ENCODE measurements at regions not wholly inside any gene's neighbourhood (a gene's known extent, or its start where the extent isn't known, plus 50 kb on each side); places are given as distances from the start of the nearest gene placed in this dataset.
"Not testable (repeated sequence)": the region's sequence is repeated elsewhere in the genome, so short reads cannot be mapped to it uniquely, and the experiment has no call there.

DNA sequence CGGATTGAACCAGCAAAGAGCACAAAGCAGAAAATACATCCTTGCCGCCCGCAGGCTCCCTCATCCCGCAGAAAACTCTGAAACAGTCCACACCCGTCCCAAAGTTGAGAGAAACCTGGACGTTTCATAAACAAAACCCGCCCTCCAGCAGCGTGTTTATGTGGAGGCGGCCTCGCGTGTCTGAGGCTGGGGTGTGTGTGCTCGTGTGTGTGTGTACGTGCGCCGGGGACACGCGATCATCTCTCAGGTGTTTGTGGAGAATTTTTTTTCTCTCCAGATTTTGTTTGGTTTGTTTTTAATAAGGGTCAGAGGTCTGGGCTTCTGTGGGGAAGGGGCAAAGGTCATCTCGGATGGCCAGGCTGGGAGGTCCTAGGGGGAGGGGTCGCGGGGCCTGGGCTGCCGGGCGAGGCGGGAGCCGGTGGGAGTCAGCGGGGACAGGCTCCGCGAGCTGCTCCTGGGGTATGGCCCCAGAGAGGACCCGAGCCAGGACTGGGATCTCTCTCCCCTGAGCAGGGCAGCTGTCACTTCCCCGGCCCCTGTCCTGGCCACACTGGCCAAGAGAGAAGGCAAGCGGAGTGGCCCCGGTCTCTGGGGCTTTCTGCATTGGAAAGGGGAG lies 206.4 kb downstream of the C9orf50 start:
- H3K36me3 Mint-ChIP-seq, result no peaks in the 10 kb centered on the region
- peak in 1 of 2 donors; percentile 80 for DNase-seq
- peaks cover 6 to 9% of the 10 kb centered on the region in 2 donors for H3K9me3 Mint-ChIP-seq
- H3K4me3 Mint-ChIP-seq, result peak overlapping the region; percentile 80
- H3K4me3 ChIP-seq (ENCODE audit: low read length), result peak overlapping the region; percentile 71
- H3K4me1 Mint-ChIP-seq, result peaks cover 17 to 50% of the 10 kb centered on the region in 2 donors
- TF ChIP-seq, protein P1, sequence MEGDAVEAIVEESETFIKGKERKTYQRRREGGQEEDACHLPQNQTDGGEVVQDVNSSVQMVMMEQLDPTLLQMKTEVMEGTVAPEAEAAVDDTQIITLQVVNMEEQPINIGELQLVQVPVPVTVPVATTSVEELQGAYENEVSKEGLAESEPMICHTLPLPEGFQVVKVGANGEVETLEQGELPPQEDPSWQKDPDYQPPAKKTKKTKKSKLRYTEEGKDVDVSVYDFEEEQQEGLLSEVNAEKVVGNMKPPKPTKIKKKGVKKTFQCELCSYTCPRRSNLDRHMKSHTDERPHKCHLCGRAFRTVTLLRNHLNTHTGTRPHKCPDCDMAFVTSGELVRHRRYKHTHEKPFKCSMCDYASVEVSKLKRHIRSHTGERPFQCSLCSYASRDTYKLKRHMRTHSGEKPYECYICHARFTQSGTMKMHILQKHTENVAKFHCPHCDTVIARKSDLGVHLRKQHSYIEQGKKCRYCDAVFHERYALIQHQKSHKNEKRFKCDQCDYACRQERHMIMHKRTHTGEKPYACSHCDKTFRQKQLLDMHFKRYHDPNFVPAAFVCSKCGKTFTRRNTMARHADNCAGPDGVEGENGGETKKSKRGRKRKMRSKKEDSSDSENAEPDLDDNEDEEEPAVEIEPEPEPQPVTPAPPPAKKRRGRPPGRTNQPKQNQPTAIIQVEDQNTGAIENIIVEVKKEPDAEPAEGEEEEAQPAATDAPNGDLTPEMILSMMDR (IDR thresholded peaks at IDR 0.05), result no peak
- H3K27ac Mint-ChIP-seq, result peak overlapping the region; percentile 80 to 99
- WGBS (ENCODE audit: insufficient coverage), result 65% methylated on average over 31 of the region's 31 CpGs
- peaks cover 47% of the 10 kb centered on the region for H3K4me1 ChIP-seq (ENCODE audit: control insufficient read depth, insufficient read depth, low read length)
- no peaks in the 10 kb centered on the region for H3K27me3 ChIP-seq (ENCODE audit: control insufficient read depth, insufficient read depth, low read length)
- H3K9me3 ChIP-seq (ENCODE audit: control insufficient read depth, insufficient read depth, low read length), result no peaks in the 10 kb centered on the region
- H3K36me3 ChIP-seq (ENCODE audit: control insufficient read depth, insufficient read depth, low read length), result no peaks in the 10 kb centered on the region
- peak overlapping the region; percentile 100 for H3K27ac ChIP-seq (ENCODE audit: low read length)
- intact Hi-C loops (cut with micrococcal nuclease), result no loop called here
- H3K27me3 Mint-ChIP-seq (ENCODE audit: low read depth in 2 of 2), result peaks cover 0 to 7% of the 10 kb centered on the region in 2 donors
- no peak for ATAC-seq

DNA sequence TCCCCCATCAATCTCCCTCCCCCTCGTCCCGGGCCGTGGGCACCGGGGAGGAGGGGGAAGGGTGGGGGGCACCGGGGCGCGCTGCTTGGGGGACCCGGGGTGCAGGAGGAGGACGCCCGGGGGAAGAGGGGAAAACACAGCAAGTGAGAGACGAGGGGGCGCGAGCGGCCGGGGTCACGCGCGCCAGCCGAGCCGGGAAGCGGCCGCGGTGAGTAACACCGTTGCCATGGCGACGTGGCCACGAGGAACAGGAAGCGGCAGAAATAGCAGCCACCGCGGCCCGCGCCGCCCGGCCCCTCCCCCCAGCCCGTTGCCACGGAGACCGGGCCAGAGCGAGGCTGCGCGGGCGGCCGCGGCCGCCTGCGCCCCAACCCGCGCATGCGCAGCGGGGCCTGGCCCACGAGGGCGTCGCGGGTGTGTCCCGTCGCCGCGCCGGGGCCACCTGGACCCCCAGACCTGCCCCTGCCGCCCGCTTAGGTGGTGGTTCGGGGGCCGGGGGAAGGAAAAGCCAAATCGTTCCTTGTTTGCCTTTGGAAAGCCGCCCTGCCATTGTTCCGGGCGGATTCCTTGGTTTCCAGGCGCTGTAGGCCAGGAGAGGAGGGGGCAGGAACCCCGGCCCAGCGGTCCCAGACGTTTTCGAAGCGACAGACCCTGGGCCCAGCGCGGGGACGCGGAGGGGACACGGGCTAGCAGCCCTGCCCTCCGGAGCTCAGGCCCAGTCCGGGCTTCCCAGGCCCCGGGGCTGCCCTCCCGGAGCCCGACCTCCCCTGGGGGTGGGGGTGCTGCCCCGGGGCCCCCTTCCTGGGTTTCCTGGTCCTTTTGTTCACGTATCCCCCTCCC lies 207.1 kb downstream of the C9orf50 start:
- H3K27me3 Mint-ChIP-seq (ENCODE audit: low read depth in 2 of 2), result peaks cover 0 to 7% of the 10 kb centered on the region in 2 donors
- DNase-seq (peak; percentile 99), ATAC-seq (peak; percentile 74 to 90 (median 83))
- peaks cover 6 to 9% of the 10 kb centered on the region in 2 donors for H3K9me3 Mint-ChIP-seq
- Histone ChIP-seq H3K4me3 (ENCODE audit: low read length) (peak overlapping the region; percentile 71), H3K4me1 (ENCODE audit: control insufficient read depth, insufficient read depth, low read length) (peaks cover 47% of the 10 kb centered on the region), H3K9me3 (ENCODE audit: control insufficient read depth, insufficient read depth, low read length) (no peaks in the 10 kb centered on the region), H3K36me3 (ENCODE audit: control insufficient read depth, insufficient read depth, low read length) (no peaks in the 10 kb centered on the region), H3K27ac (ENCODE audit: low read length) (peak overlapping the region; percentile 100), H3K27me3 (ENCODE audit: control insufficient read depth, insufficient read depth, low read length) (no peaks in the 10 kb centered on the region)
- under 1% methylated on average over 80 of the region's 84 CpGs for WGBS (ENCODE audit: insufficient coverage)
- peak overlapping the region; percentile 83 for H3K4me3 Mint-ChIP-seq
- H3K4me1 Mint-ChIP-seq, result peaks cover 17 to 50% of the 10 kb centered on the region in 2 donors
- TF ChIP-seq, protein P1 (IDR thresholded peaks at IDR 0.05), result no peak
- intact Hi-C loops (cut with micrococcal nuclease), result loop anchor here (1.0 to 2.0 kb wide), 3 partner anchors 45 to 197 kb away; no protein-coding TSS in a partner anchor
- H3K36me3 Mint-ChIP-seq, result no peaks in the 10 kb centered on the region
- peak overlapping the region; percentile 80 to 99 for H3K27ac Mint-ChIP-seq

DNA sequence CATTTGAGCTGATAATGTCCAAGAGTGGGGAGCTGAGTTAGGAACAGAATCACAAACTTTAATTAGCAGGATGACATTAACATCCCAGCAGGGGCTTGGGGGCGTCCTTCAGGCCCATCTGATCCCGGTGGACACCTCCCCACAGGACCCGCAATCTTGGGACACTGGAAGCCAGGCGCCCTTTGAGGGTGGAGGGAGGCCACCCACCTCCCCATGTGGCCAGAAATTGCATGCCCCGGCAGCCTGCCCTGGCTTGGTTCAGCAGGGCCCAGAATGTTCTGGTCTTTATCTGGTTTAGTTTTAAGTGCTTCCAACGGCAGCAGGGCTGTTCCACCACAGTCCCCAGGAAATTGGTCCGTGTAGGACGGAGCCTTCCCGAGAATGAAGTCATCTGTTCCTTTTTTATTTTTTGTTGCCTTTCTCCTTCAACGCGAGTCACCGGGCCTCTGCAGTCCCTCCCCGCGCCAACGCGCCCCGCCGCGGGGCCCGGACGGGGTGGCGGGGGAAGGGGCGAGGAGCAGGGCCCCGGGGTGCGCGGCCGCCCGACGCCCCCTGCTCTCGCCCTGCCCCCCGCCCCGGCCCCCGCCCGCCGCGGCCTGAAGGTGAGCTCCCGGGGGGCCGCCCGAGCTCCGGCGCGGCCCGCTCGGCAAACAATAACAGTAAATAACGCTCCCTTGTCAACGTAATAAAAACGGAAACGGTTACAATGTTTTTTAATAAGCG lies 207.9 kb downstream of the C9orf50 start:
- Histone ChIP-seq H3K4me3 (ENCODE audit: low read length) (peak overlapping the region; percentile 41), H3K36me3 (ENCODE audit: control insufficient read depth, insufficient read depth, low read length) (no peaks in the 10 kb centered on the region), H3K9me3 (ENCODE audit: control insufficient read depth, insufficient read depth, low read length) (no peaks in the 10 kb centered on the region), H3K27ac (ENCODE audit: low read length) (peak overlapping the region; percentile 99), H3K27me3 (ENCODE audit: control insufficient read depth, insufficient read depth, low read length) (no peaks in the 10 kb centered on the region), H3K4me1 (ENCODE audit: control insufficient read depth, insufficient read depth, low read length) (peaks cover 47% of the 10 kb centered on the region)
- ATAC-seq (peak in 2 of 3 donors; percentile 48 to 52), DNase-seq (peak in 1 of 2 donors; percentile 79)
- no peaks in the 10 kb centered on the region for H3K36me3 Mint-ChIP-seq
- peaks cover 0 to 7% of the 10 kb centered on the region in 2 donors for H3K27me3 Mint-ChIP-seq (ENCODE audit: low read depth in 2 of 2)
- H3K27ac Mint-ChIP-seq, result peak overlapping the region; percentile 80 to 99
- peaks cover 17 to 50% of the 10 kb centered on the region in 2 donors for H3K4me1 Mint-ChIP-seq
- intact Hi-C loops (cut with micrococcal nuclease), result loop anchor here (1.0 to 2.0 kb wide), 3 partner anchors 45 to 198 kb away; no protein-coding TSS in a partner anchor
- H3K4me3 Mint-ChIP-seq, result peak overlapping the region; percentile 83
- WGBS (ENCODE audit: insufficient coverage), result 7% methylated on average over 45 of the region's 49 CpGs
- H3K9me3 Mint-ChIP-seq, result peaks cover 6 to 9% of the 10 kb centered on the region in 2 donors
- TF ChIP-seq, protein P1 (IDR thresholded peaks at IDR 0.05), result no peak

DNA sequence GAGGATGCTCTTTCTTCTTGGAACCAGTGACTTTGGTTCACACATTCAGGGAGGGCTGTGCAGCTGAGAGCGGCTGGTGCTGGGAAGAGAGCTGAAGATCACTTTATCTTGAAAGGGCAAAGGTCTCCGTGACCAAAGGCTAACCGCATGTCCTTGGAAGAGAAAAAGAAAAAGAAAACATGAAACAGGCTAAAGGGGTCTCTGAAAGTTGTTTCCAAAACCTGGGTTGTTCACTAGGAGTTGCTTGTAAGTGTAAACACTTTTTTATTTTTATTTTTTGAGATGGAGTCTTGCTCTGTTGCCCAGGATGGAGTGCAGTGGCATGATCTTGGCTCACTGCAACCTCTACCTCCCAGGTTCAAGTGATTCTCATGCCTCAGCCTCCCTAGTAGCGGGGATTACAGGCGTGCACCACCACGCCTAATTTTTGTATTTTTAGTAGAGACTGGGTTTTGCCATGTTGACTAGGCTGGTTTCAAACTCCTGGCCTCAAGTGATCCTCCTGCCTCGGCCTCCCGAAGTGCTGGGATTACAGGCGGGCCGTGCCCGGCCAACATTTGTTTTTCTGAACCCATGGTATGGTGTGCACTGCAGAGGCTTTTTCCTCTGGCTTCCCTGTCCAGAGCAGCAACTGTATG lies 208.6 kb downstream of the C9orf50 start:
- Histone ChIP-seq H3K27ac (ENCODE audit: low read length) (peak overlapping the region; percentile 99), H3K4me1 (ENCODE audit: control insufficient read depth, insufficient read depth, low read length) (peaks cover 47% of the 10 kb centered on the region)
- WGBS (ENCODE audit: insufficient coverage), result 98% methylated on average over 11 of the region's 11 CpGs
- H3K4me3 ChIP-seq (ENCODE audit: low read length); H3K36me3 ChIP-seq (ENCODE audit: control insufficient read depth, insufficient read depth, low read length); H3K27me3 ChIP-seq (ENCODE audit: control insufficient read depth, insufficient read depth, low read length); H3K27me3 Mint-ChIP-seq (ENCODE audit: low read depth in 2 of 2); H3K36me3 Mint-ChIP-seq; DNase-seq; ATAC-seq; H3K9me3 Mint-ChIP-seq; H3K9me3 ChIP-seq (ENCODE audit: control insufficient read depth, insufficient read depth, low read length): not testable (repeated sequence)
- intact Hi-C loops (cut with micrococcal nuclease), result loop anchor here (2.0 kb wide), 2 partner anchors 77 to 199 kb away; no protein-coding TSS in a partner anchor
- peak overlapping the region; percentile 80 to 99 for H3K27ac Mint-ChIP-seq
- peak overlapping the region; percentile 77 for H3K4me3 Mint-ChIP-seq
- peaks cover 17 to 47% of the 10 kb centered on the region in 2 donors for H3K4me1 Mint-ChIP-seq

Measured in natural killer cell (primary cell).